Transverse colon (tissue), 4 donors: ENCODE measurements at regions not wholly inside any gene's neighbourhood (a gene's known extent, or its start where the extent isn't known, plus 50 kb on each side); places are given as distances from the start of the nearest gene placed in this dataset.

Experiments used
- DNase-seq: peaks from one replicate; pipeline ENCODE4 v3.0.0-alpha.2; 2019
- H3K27ac ChIP-seq, 4 donors: fragments of 200-600 bp; sonication (generic); 2 replicates each; pipeline ENCODE4 v1.5.1; 2016 to 2018; ENCODE audit warnings: inconsistent platforms in 4 of 4
- H3K27me3 ChIP-seq: fragments of 200-600 bp; sonication (generic); 2 replicates; pipeline ENCODE4 v1.5.1; 2017; ENCODE audit warnings: inconsistent platforms
- H3K36me3 ChIP-seq, 4 donors: fragments of 200-600 bp; sonication (generic); 2 replicates each; pipeline ENCODE4 v1.5.1; 2017 to 2019; ENCODE audit warnings: inconsistent platforms in 4 of 4
- H3K4me1 ChIP-seq, 4 donors: fragments of 200-600 bp; sonication (generic); 2 replicates each; pipeline ENCODE4 v1.5.1; 2017 to 2020; ENCODE audit warnings: inconsistent platforms in 4 of 4
- H3K4me3 ChIP-seq, 4 donors: fragments of 200-600 bp; sonication (generic); 1 replicate in 1 of 4; 2 replicates in 3 of 4; pipeline versions ENCODE4 v1.5.1 to v1.6.1; 2017 to 2019; ENCODE audit warnings: inconsistent platforms in 4 of 4
- H3K9me3 ChIP-seq, 2 donors: fragments of 200-600 bp; sonication (generic); 2 replicates each; pipeline ENCODE4 v1.5.1; 2017 to 2019; ENCODE audit warnings: inconsistent platforms in 2 of 2
- EP300 ChIP-seq: sonication (generic); formaldehyde crosslinking; IDR thresholded peaks from one replicate; pipeline ENCODE4 v1.6.1; 2017; ENCODE audit warnings: antibody characterized with exemption, low read depth
- POLR2A ChIP-seq: fragments of 450-650 bp; IDR thresholded peaks from one replicate; pipeline ENCODE4 v1.6.1; 2016; ENCODE audit warnings: antibody characterized with exemption, mild to moderate bottlenecking, moderate library complexity
- POLR2AphosphoS5 ChIP-seq, 3 donors: sonication (generic); formaldehyde crosslinking; IDR thresholded peaks; one replicate each; pipeline ENCODE4 v1.6.1; 2016; ENCODE audit warnings: antibody characterized with exemption in 3 of 3
- WGBS, 2 donors: methylation state at CpG; one replicate each; pipeline ENCODE4 v1.1.5; 2018; ENCODE audit warnings: low coverage in 1 of 2; 5-methylcytosine and 5-hydroxymethylcytosine counted together
- in situ Hi-C, 4 donors: fragments of 200-750 bp; cut with MboI; loops; one replicate each; pipeline versions ENCODE4 v1.15.0 to v1.15.1; 2017; ENCODE audit warnings: low sequenced_read_pairs in 3 of 4, low pct_ligation_motif_present in 1 of 4, low pct_unique_long_range_greater_than_20kb in 1 of 4
- intact Hi-C: fragments of 100-400 bp; cut with DNase I; formaldehyde crosslinking; loops from one replicate; pipeline ENCODE4 v1.15.1; 2023; ENCODE audit warnings: low total_unique reads
- TF ChIP-seq, protein P1 (sequence below), 5 experiments: fragments of 200-600 bp in 3 of 5; fragments of 450-650 bp in 2 of 5; sonication (generic) in 3 of 5; IDR thresholded peaks; 1 replicate in 2 of 5; 2 replicates in 3 of 5; pipeline ENCODE4 v1.5.1; 2016 to 2017; ENCODE audit warnings: antibody characterized with exemption in 5 of 5, inconsistent platforms in 3 of 5, mild to moderate bottlenecking in 2 of 5, moderate library complexity in 1 of 5

DNA sequence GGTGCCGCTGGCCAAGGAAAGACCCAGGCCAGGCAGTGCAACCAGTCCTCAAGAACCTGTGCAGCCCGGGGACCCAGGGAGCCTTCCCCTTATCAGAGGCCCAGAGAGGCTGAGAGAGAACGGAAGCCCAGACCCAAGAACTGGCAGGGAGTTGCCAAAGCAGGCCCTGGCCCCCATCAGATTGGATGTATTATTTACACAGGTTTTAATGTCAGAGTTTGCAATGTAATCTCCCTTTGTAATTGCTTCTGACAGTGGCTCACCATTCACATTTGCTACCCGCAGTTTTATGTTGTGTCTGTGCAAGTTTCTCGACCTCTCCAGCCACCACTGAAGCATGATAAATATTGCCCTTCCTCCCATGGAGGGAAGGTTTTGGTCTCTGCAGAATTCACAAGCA is 660.9 kb downstream of the LIG4 start:
- no peak overlapping the region for H3K27ac ChIP-seq
- WGBS, 2 donors, result 53 to 63% methylated on average over 3 to 5 of the region's 5 CpGs

GRCh38 chr13:107553838-107554237 is 661.5 kb downstream of the LIG4 start:
- TF ChIP-seq POLR2A (no peak), EP300 (no peak), POLR2AphosphoS5 (IDR thresholded peaks at IDR 0.05) (no peak)
- TF ChIP-seq, protein P1, sequence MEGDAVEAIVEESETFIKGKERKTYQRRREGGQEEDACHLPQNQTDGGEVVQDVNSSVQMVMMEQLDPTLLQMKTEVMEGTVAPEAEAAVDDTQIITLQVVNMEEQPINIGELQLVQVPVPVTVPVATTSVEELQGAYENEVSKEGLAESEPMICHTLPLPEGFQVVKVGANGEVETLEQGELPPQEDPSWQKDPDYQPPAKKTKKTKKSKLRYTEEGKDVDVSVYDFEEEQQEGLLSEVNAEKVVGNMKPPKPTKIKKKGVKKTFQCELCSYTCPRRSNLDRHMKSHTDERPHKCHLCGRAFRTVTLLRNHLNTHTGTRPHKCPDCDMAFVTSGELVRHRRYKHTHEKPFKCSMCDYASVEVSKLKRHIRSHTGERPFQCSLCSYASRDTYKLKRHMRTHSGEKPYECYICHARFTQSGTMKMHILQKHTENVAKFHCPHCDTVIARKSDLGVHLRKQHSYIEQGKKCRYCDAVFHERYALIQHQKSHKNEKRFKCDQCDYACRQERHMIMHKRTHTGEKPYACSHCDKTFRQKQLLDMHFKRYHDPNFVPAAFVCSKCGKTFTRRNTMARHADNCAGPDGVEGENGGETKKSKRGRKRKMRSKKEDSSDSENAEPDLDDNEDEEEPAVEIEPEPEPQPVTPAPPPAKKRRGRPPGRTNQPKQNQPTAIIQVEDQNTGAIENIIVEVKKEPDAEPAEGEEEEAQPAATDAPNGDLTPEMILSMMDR (IDR thresholded peaks at IDR 0.05), result no peak
- DNase-seq, result no peak
- 76% methylated on average over 2 to 6 of the region's 7 CpGs for WGBS, 2 donors
- Histone ChIP-seq H3K27ac (no peak overlapping the region), H3K9me3 (no peaks in the 10 kb centered on the region), H3K4me1 (no peaks in the 10 kb centered on the region), H3K36me3 (no peaks in the 10 kb centered on the region), H3K27me3 (no peaks in the 10 kb centered on the region), H3K4me3 (no peak overlapping the region)
- intact Hi-C loops (no loop called here), in situ Hi-C loops (no loop called here)

More for the DNA sequence above, 660.9 kb downstream of the LIG4 start:
- TF ChIP-seq EP300, result no peak
- TF ChIP-seq POLR2AphosphoS5 (IDR thresholded peaks at IDR 0.05), result no peak
- TF ChIP-seq, protein P1 (IDR thresholded peaks at IDR 0.05), result no peak
- no peak for TF ChIP-seq POLR2A
- Histone ChIP-seq H3K27me3 (no peaks in the 10 kb centered on the region), H3K4me3 (no peak overlapping the region), H3K4me1 (no peaks in the 10 kb centered on the region), H3K9me3 (no peaks in the 10 kb centered on the region), H3K36me3 (no peaks in the 10 kb centered on the region)
- intact Hi-C loops (no loop called here), in situ Hi-C loops (no loop called here)
- DNase-seq, result no peak

- no peaks in the 10 kb centered on the region for H3K4me1 ChIP-seq
- no peaks in the 10 kb centered on the region for H3K27me3 ChIP-seq
- in situ Hi-C loops (no loop called here), intact Hi-C loops (no loop called here)
- H3K27ac ChIP-seq, result no peak overlapping the region
- no peaks in the 10 kb centered on the region for H3K9me3 ChIP-seq
- WGBS, 2 donors, result 75 to 78% methylated on average over 2 of the region's 2 CpGs
- no peak overlapping the region for H3K4me3 ChIP-seq
- DNase-seq, result no peak
- no peaks in the 10 kb centered on the region for H3K36me3 ChIP-seq
- TF ChIP-seq POLR2AphosphoS5 (IDR thresholded peaks at IDR 0.05) (no peak), POLR2A (no peak)
- TF ChIP-seq, protein P1 (IDR thresholded peaks at IDR 0.05), result no peak
These were observed 663.8 kb downstream of the LIG4 start for GRCh38 chr13:107551521-107551920.

- H3K4me3 ChIP-seq, result no peak overlapping the region
- no peak overlapping the region for H3K27ac ChIP-seq
- TF ChIP-seq, protein P1 (IDR thresholded peaks at IDR 0.05), result no peak
- TF ChIP-seq POLR2AphosphoS5 (IDR thresholded peaks at IDR 0.05), result no peak
- no peak for TF ChIP-seq POLR2A
- no peak for TF ChIP-seq EP300
- H3K9me3 ChIP-seq, result no peaks in the 10 kb centered on the region
- H3K27me3 ChIP-seq, result no peaks in the 10 kb centered on the region
- no peaks in the 10 kb centered on the region for H3K4me1 ChIP-seq
- intact Hi-C loops, result no loop called here
- no peaks in the 10 kb centered on the region for H3K36me3 ChIP-seq
- in situ Hi-C loops, result no loop called here
- WGBS, 2 donors, result 59 to 60% methylated on average over 1 of the region's 1 CpG
- no peak for DNase-seq
These were observed 667.0 kb downstream of the LIG4 start for GRCh38 chr13:107548338-107548737.
